Endothelial cell of umbilical vein (primary cell): ENCODE measurements at regions not wholly inside any gene's neighbourhood (a gene's known extent, or its start where the extent isn't known, plus 50 kb on each side); places are given as distances from the start of the nearest gene placed in this dataset.

ENCODE experiments used
- BruUV-seq: library from RNA; stranded (reverse); fragments of 400-500 nt; replicated peaks from 2 replicates; lab custom pipeline; 2021; lab: Mats Ljungman, UMichigan
- CTCF ChIA-PET: fragments of 300-600, 350-600 bp; sonication (Branson Sonifier 250); formaldehyde crosslinking; loops from one replicate; lab custom pipeline; 2021; ENCODE audit warnings: antibody characterized with exemption, inconsistent platforms; lab: Charles Lee
- POLR2A ChIA-PET: fragments of 300-600, 350-600 bp; sonication (Branson Sonifier 250); formaldehyde crosslinking; loops from one replicate; lab custom pipeline; 2021; ENCODE audit warnings: antibody characterized with exemption, inconsistent platforms; lab: Charles Lee
- DNase-seq: peaks from one replicate; pipeline ENCODE4 v3.0.0-alpha.2; 2011; ENCODE audit warnings: low read depth, low spot score
- FAIRE-seq: peaks from 2 replicates; lab custom pipeline; 2011; peaks lifted over from hg19 to GRCh38; lab: Jason Lieb, UNC
- H2AFZ ChIP-seq: 2 replicates; pipeline ENCODE4 v1.6.0; 2012; ENCODE audit warnings: low read depth, low read length, control low read depth, inconsistent platforms
- H3K27ac ChIP-seq: 2 replicates; pipeline ENCODE4 v1.5.1; 2011; ENCODE audit warnings: low read depth, mild to moderate bottlenecking, control low read depth, low read length, moderate library complexity; ENCODE audit not compliant: insufficient read depth
- H3K27me3 ChIP-seq, 2 experiments: 2 replicates each; pipeline versions ENCODE4 v1.6.0 to v1.6.1; 2011; ENCODE audit warnings: low read length in 2 of 2, mixed read lengths in 1 of 2; ENCODE audit not compliant: control insufficient read depth in 2 of 2, insufficient read depth in 2 of 2
- H3K36me3 ChIP-seq, 2 experiments: 2 replicates in 1 of 2; 3 replicates in 1 of 2; pipeline ENCODE4 v1.5.1; 2011; ENCODE audit warnings: low read length in 2 of 2, mild to moderate bottlenecking in 1 of 2, moderate library complexity in 1 of 2; ENCODE audit not compliant: control insufficient read depth in 2 of 2, insufficient read depth in 2 of 2; ENCODE audit errors: extremely low read depth in 1 of 2
- H3K4me1 ChIP-seq: 3 replicates; pipeline ENCODE4 v1.5.1; 2011; ENCODE audit warnings: mild to moderate bottlenecking, low read length; ENCODE audit not compliant: control insufficient read depth, insufficient read depth; ENCODE audit errors: extremely low read depth
- H3K4me2 ChIP-seq: 2 replicates; pipeline ENCODE4 v1.6.1; 2011; ENCODE audit warnings: low read length, control low read depth, mixed read lengths; ENCODE audit not compliant: insufficient read depth
- H3K4me3 ChIP-seq, 3 experiments: fragments of 200-600 bp in 1 of 3; sonication (generic), shearing (Covaris generic) in 1 of 3; replicated peaks in 1 of 3; 2 replicates each; pipeline ENCODE4 v1.5.1; 2011 to 2016; ENCODE audit warnings: control low read depth in 3 of 3, low read length in 3 of 3, mild to moderate bottlenecking in 2 of 3, inconsistent platforms in 1 of 3, low read depth in 1 of 3, moderate library complexity in 1 of 3; ENCODE audit not compliant: insufficient read depth in 1 of 3
- H3K79me2 ChIP-seq: 2 replicates; pipeline ENCODE4 v1.6.0; 2012; ENCODE audit warnings: low read length, inconsistent platforms; ENCODE audit not compliant: control insufficient read depth, insufficient read depth
- H3K9ac ChIP-seq: replicated peaks from 2 replicates; pipeline ENCODE3; 2011; ENCODE audit warnings: low read length, control low read depth; ENCODE audit not compliant: insufficient read depth; ENCODE audit errors: extremely low read depth
- H3K9me1 ChIP-seq: replicated peaks from 3 replicates; pipeline ENCODE4 v1.6.0; 2011; ENCODE audit warnings: mild to moderate bottlenecking, low read length; ENCODE audit not compliant: control insufficient read depth, insufficient read depth; ENCODE audit errors: extremely low read depth
- H3K9me3 ChIP-seq: replicated peaks from 2 replicates; pipeline ENCODE4 v1.5.1; 2012; ENCODE audit warnings: low read length, inconsistent platforms; ENCODE audit not compliant: control insufficient read depth, insufficient read depth
- H4K20me1 ChIP-seq: replicated peaks from 2 replicates; pipeline ENCODE3; 2011; ENCODE audit warnings: mild to moderate bottlenecking, low read length; ENCODE audit not compliant: control insufficient read depth, insufficient read depth; ENCODE audit errors: extremely low read depth
- EZH2 ChIP-seq: IDR thresholded peaks from 2 replicates; pipeline ENCODE4 v1.6.1; 2012; ENCODE audit warnings: borderline replicate concordance, low read depth, mild to moderate bottlenecking, moderate library complexity, low read length, inconsistent platforms; ENCODE audit not compliant: severe bottlenecking
- FOS ChIP-seq: IDR thresholded peaks from 2 replicates; pipeline ENCODE4 v1.6.1; 2011; ENCODE audit warnings: mild to moderate bottlenecking, low read length, moderate library complexity, borderline replicate concordance; ENCODE audit not compliant: insufficient read depth
- JUN ChIP-seq: IDR thresholded peaks from 2 replicates; pipeline ENCODE4 v1.6.1; 2011; ENCODE audit warnings: borderline replicate concordance, low read depth; ENCODE audit not compliant: insufficient read length, insufficient read depth
- MYC ChIP-seq: IDR thresholded peaks from one replicate; pipeline ENCODE4 v1.6.1; 2011; ENCODE audit warnings: mild to moderate bottlenecking, low read depth, low read length
- POLR2A ChIP-seq: IDR thresholded peaks from 2 replicates; pipeline ENCODE4 v1.6.1; 2012; ENCODE audit warnings: low read depth, mild to moderate bottlenecking, control low read depth, low read length
- POLR2AphosphoS5 ChIP-seq: IDR thresholded peaks from 2 replicates; pipeline ENCODE4 v1.6.1; 2012; ENCODE audit warnings: low read depth, mild to moderate bottlenecking, control low read depth, low read length, moderate library complexity; ENCODE audit not compliant: insufficient read depth
- dilution Hi-C: fragments of 300-500 bp; cut with MboI; formaldehyde crosslinking; loops from one replicate; pipeline ENCODE4 v1.15.0; 2019; ENCODE audit warnings: low sequenced_read_pairs; ENCODE audit not compliant: extremely low pct_ligation_motif_present
- intact Hi-C: fragments of 100-400 bp; cut with micrococcal nuclease; formaldehyde crosslinking; loops from one replicate; pipeline ENCODE4 v1.10.0; 2022
- TF ChIP-seq, protein P1 (sequence below), 2 donors: IDR thresholded peaks; 1 replicate in 1 of 2; 2 replicates in 1 of 2; pipeline ENCODE4 v1.5.1; 2011; ENCODE audit warnings: low read length in 2 of 2, mild to moderate bottlenecking in 2 of 2, moderate library complexity in 2 of 2, control low read depth in 1 of 2, inconsistent platforms in 1 of 2, low read depth in 1 of 2; ENCODE audit not compliant: insufficient read depth in 1 of 2; ENCODE audit errors: extremely low read depth in 1 of 2
- TF ChIP-seq, protein P2 (sequence below): IDR thresholded peaks from 2 replicates; pipeline ENCODE4 v1.6.1; 2011; ENCODE audit not compliant: insufficient read depth, insufficient read length

DNA sequence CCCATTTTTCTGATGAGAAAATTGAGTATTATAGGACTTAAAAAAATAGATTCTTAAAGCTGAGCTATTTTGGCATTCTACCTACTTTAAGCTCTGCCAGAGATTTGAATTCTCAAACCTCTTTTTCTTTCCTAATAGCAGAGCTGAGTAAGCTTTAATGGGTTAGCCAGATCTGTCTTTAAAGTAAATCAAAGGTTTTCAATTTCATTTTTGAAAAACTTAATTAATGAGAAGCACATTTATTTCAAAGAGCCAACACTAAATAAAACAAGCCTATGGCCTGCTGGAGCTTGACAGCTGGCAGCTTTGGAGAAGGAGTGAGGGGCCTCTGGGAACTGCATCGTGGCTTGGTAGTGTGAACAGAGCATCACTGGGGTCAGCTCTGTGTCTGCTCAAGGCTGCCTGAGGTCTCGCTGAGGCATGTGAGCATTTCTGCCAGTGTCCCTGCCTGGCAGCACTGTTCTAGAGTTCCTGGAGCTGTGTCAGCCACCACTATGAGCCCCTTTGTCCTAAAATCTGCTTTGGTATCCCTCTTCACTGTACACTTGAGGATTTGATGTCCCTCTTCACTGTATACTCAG, 50.4 kb upstream of the PRSS23 start:
- BruUV-seq = no TSS peak
- Histone ChIP-seq H3K4me1 (no peaks in the 10 kb centered on the region), H3K9me1 (no peaks in the 10 kb centered on the region), H3K9ac (no peak overlapping the region), H3K9me3 (no peaks in the 10 kb centered on the region), H2AFZ (no peak overlapping the region), H4K20me1 (no peaks in the 10 kb centered on the region), H3K79me2 (no peaks in the 10 kb centered on the region), H3K27me3 (no peaks in the 10 kb centered on the region), H3K4me2 (no peak overlapping the region), H3K4me3 (no peak overlapping the region), H3K27ac (no peak overlapping the region), H3K36me3 (no peaks in the 10 kb centered on the region)
- POLR2A ChIA-PET = no interaction called here
- DNase-seq (no peak), FAIRE-seq (no peak)
- intact Hi-C loops = no loop called here
- dilution Hi-C loops = no loop called here
- CTCF ChIA-PET = interaction anchor here (1.2 to 1.4 kb wide), 2 partner anchors 11 to 212 kb away, joined by 3 to 9 read pairs; no protein-coding TSS in a partner anchor
- TF ChIP-seq JUN = no peak
- TF ChIP-seq MYC = no peak
- no peak for TF ChIP-seq POLR2AphosphoS5
- TF ChIP-seq, protein P1, sequence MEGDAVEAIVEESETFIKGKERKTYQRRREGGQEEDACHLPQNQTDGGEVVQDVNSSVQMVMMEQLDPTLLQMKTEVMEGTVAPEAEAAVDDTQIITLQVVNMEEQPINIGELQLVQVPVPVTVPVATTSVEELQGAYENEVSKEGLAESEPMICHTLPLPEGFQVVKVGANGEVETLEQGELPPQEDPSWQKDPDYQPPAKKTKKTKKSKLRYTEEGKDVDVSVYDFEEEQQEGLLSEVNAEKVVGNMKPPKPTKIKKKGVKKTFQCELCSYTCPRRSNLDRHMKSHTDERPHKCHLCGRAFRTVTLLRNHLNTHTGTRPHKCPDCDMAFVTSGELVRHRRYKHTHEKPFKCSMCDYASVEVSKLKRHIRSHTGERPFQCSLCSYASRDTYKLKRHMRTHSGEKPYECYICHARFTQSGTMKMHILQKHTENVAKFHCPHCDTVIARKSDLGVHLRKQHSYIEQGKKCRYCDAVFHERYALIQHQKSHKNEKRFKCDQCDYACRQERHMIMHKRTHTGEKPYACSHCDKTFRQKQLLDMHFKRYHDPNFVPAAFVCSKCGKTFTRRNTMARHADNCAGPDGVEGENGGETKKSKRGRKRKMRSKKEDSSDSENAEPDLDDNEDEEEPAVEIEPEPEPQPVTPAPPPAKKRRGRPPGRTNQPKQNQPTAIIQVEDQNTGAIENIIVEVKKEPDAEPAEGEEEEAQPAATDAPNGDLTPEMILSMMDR (IDR thresholded peaks at IDR 0.05; ENCODE audit: extremely low read depth in 1 of 2, insufficient read depth in 1 of 2, low read depth in 1 of 2, low read length in 2 of 2) = no peak
- TF ChIP-seq FOS = no peak
- no peak for TF ChIP-seq EZH2
- no peak for TF ChIP-seq POLR2A
- TF ChIP-seq, protein P2, sequence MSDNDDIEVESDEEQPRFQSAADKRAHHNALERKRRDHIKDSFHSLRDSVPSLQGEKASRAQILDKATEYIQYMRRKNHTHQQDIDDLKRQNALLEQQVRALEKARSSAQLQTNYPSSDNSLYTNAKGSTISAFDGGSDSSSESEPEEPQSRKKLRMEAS = no peak
